ENCODE measurements at regions not wholly inside any gene's neighbourhood (a gene's known extent, or its start where the extent isn't known, plus 50 kb on each side); places are given as distances from the start of the nearest gene placed in this dataset.
A peak's percentile ranks its signal among the peaks of the same experiment; 100 is the strongest.

DNA sequence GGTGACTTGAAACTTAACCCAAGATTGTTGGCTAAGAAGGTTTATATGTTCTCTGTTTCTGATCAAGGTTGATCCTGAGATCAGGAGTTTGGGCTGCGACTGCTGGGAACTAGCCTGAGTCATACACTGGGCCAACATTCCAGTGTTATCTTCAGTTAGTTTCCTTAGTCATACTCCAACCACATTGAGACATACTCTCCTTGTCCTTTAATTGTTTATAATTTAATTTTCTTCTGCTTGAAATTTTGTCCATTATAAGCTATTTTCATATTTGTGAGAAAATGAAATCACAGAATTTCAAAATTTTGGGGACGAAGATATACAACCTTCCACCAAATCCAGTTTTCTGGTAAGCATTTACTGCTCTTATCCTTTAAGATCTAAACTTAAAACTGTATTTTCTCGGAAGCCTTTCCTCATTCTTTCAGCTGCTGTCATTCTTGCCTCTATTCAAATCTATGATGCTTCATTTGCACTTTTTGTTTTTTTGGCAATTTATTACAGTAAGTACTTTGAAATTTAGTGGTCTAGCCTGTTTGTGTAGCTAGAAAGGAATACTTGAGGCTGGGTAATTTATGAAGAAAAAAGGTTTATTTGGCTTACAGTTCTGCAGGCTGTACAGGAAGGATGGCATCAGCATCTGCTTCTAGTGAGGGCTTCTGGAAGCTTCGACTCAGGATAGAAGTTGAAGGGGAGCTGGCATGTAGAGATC, 63.4 kb upstream of the POT1 start (continued):
- TF ChIP-seq JUND (IDR thresholded peaks at IDR 0.05; ENCODE audit: borderline replicate concordance, low read depth, low read length) (peak; percentile 95), JUND (tag; IDR thresholded peaks at IDR 0.05; ENCODE audit: borderline replicate concordance, low read depth, low read length) (peak; percentile 95; the same call in 2 of the 3 replicates), ZNF699 (CRISPR knock-in tag; IDR thresholded peaks at IDR 0.05; ENCODE audit: insufficient replicate concordance) (no peak), CEBPG (CRISPR knock-in tag; IDR thresholded peaks at IDR 0.05) (no peak), CEBPG (tag; conservative IDR thresholded peaks at IDR 0.05 in 1 of 2, IDR thresholded peaks at IDR 0.05 in 1 of 2) (peak in 1 of 2 experiments; percentile 67; a peak in 2 of 4 replicates), RCOR1 (IDR thresholded peaks at IDR 0.05; ENCODE audit: borderline replicate concordance in 1 of 2, low read depth in 2 of 2, low read length in 2 of 2) (peak in 1 of 2 experiments; percentile 53; a peak in 1 of 4 replicates), TEAD1 (CRISPR knock-in tag; IDR thresholded peaks at IDR 0.05) (peak; percentile 91 to 97), NR3C1 (CRISPR knock-in tag; IDR thresholded peaks at IDR 0.05) (no peak), JUN (IDR thresholded peaks at IDR 0.05; ENCODE audit: borderline replicate concordance, low read depth, low read length) (peak; percentile 87; the same call in 1 of the 2 replicates), JUN (CRISPR knock-in tag; IDR thresholded peaks at IDR 0.05; ENCODE audit: borderline replicate concordance) (no peak), FOS (IDR thresholded peaks at IDR 0.05; ENCODE audit: extremely low read depth, insufficient read length) (peak; percentile 50), TEAD4 (IDR thresholded peaks at IDR 0.05; ENCODE audit: low read length) (peak; percentile 90), TEAD4 (CRISPR knock-in tag; IDR thresholded peaks at IDR 0.05; ENCODE audit: borderline replicate concordance) (no peak), DPF2 (IDR thresholded peaks at IDR 0.05) (peak; percentile 88), RB1 (IDR thresholded peaks at IDR 0.05; ENCODE audit: low read depth) (no peak), ZNF232 (CRISPR knock-in tag; IDR thresholded peaks at IDR 0.05) (no peak), CSDE1 (IDR thresholded peaks at IDR 0.05) (no peak)
- TF ChIP-seq, protein P1, sequence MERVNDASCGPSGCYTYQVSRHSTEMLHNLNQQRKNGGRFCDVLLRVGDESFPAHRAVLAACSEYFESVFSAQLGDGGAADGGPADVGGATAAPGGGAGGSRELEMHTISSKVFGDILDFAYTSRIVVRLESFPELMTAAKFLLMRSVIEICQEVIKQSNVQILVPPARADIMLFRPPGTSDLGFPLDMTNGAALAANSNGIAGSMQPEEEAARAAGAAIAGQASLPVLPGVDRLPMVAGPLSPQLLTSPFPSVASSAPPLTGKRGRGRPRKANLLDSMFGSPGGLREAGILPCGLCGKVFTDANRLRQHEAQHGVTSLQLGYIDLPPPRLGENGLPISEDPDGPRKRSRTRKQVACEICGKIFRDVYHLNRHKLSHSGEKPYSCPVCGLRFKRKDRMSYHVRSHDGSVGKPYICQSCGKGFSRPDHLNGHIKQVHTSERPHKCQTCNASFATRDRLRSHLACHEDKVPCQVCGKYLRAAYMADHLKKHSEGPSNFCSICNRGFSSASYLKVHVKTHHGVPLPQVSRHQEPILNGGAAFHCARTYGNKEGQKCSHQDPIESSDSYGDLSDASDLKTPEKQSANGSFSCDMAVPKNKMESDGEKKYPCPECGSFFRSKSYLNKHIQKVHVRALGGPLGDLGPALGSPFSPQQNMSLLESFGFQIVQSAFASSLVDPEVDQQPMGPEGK (CRISPR knock-in tag; IDR thresholded peaks at IDR 0.05; ENCODE audit: borderline replicate concordance): no peak
- TF ChIP-seq, protein P2, sequence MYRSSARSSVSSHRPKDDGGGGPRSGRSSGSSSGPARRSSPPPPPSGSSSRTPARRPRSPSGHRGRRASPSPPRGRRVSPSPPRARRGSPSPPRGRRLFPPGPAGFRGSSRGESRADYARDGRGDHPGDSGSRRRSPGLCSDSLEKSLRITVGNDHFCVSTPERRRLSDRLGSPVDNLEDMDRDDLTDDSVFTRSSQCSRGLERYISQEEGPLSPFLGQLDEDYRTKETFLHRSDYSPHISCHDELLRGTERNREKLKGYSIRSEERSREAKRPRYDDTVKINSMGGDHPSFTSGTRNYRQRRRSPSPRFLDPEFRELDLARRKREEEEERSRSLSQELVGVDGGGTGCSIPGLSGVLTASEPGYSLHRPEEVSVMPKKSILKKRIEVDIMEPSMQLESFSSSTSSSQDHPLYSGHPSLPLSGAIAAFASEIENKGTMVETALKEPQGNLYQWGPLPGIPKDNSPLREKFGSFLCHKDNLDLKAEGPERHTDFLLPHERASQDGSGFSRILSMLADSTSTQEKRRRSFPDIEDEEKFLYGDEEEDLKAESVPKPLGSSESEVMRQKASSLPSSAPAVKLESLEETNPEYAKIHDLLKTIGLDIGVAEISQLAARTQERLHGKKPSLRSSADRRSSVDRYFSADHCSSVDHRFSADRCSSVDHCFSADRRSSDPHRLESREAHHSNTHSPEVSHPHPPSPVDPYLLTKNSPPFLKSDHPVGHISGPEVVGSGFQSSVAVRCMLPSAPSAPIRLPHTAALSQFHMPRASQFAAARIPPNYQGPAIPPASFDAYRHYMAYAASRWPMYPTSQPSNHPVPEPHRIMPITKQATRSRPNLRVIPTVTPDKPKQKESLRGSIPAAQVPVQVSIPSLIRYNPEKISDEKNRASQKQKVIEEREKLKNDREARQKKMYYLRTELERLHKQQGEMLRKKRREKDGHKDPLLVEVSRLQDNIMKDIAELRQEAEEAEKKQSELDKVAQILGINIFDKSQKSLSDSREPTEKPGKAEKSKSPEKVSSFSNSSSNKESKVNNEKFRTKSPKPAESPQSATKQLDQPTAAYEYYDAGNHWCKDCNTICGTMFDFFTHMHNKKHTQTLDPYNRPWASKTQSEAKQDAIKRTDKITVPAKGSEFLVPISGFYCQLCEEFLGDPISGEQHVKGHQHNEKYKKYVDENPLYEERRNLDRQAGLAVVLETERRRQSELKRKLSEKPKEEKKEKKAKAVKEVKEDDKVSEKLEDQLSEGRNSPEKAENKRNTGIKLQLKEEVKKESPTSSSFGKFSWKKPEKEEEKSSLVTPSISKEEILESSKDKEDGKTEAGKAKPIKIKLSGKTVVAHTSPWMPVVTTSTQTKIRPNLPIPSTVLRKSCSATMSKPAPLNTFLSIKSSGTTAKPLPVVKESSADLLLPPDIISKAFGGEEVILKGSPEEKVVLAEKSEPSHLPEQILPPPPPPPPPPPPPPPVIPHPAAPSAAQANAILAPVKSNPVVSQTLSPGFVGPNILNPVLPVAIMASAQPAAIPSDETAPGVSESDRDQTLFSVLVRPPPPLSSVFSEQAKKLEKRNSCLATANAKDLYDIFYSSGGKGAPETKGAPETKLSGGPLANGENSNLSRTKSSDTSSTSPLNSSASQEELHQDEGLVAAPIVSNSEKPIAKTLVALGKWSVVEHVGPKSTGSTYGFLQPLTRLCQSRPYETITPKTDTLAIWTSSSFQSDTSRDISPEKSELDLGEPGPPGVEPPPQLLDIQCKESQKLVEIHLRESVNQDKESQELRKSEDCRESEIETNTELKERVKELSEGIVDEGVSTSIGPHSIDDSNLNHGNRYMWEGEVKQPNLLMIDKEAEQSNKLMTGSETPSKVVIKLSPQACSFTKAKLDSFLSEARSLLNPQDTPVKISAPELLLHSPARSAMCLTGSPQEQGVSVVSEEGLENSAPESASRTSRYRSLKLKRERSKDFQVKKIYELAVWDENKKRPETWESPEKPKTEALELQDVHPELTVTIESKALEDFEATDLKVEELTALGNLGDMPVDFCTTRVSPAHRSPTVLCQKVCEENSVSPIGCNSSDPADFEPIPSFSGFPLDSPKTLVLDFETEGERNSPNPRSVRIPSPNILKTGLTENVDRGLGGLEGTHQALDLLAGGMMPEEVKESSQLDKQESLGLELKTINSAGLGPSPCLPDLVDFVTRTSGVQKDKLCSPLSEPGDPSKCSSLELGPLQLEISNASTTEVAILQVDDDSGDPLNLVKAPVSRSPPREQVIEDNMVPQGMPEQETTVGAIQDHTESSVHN (IDR thresholded peaks at IDR 0.05; ENCODE audit: borderline replicate concordance in 1 of 2, low read depth in 1 of 2): no peak
